ENCODE measurements at regions not wholly inside any gene's neighbourhood (a gene's known extent, or its start where the extent isn't known, plus 50 kb on each side); places are given as distances from the start of the nearest gene placed in this dataset.

DNA sequence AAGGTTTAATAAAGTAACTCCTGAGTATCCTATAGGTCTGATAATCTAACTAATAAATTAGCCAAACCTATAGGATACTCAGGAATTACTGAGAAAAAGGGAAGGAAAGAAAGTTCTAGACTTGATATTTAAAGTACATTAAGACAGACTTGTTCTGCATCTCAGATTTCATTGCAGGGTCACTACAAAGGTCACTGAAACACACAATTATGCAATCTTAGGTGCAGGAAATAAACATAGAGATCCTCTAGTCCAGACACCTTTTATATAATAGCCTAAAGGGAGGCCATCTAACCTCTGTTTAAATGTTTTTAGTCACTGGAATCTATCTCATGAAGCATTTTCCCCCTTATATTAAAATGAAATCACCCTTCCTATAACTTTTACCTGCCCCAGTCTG, 1215.7 kb downstream of the MAT2B start:
- H3K4me3 ChIP-seq (ENCODE audit: low read length): no peak overlapping the region
- TF ChIP-seq, protein P1, sequence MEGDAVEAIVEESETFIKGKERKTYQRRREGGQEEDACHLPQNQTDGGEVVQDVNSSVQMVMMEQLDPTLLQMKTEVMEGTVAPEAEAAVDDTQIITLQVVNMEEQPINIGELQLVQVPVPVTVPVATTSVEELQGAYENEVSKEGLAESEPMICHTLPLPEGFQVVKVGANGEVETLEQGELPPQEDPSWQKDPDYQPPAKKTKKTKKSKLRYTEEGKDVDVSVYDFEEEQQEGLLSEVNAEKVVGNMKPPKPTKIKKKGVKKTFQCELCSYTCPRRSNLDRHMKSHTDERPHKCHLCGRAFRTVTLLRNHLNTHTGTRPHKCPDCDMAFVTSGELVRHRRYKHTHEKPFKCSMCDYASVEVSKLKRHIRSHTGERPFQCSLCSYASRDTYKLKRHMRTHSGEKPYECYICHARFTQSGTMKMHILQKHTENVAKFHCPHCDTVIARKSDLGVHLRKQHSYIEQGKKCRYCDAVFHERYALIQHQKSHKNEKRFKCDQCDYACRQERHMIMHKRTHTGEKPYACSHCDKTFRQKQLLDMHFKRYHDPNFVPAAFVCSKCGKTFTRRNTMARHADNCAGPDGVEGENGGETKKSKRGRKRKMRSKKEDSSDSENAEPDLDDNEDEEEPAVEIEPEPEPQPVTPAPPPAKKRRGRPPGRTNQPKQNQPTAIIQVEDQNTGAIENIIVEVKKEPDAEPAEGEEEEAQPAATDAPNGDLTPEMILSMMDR (IDR thresholded peaks at IDR 0.05; ENCODE audit: insufficient read depth, low read depth, low read length, missing control alignments): no peak
- DNase-seq (ENCODE audit: low read depth): no peak

DNA sequence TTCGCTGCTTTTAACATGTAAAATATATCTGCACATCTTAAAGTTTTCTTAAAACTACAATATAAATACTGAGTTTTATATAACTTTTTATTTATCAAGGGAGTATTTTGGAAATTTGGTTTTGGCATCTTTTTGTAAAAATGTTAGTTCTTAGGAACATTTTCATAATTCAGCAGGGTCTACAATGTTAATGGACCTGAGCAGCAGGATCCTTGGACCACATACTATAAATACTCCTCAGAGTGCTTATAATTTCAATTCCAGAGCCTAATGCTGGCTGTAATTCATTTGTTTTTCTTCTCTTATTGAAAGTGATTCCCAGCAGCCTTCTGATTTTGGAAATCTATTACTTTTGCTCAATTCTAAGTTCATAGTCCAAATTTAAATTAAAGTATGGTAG, 1216.2 kb downstream of the MAT2B start:
- no peak overlapping the region for H3K4me3 ChIP-seq (ENCODE audit: low read length)
- TF ChIP-seq, protein P1 (IDR thresholded peaks at IDR 0.05; ENCODE audit: insufficient read depth, low read depth, low read length, missing control alignments): no peak
- no peak for DNase-seq (ENCODE audit: low read depth)

DNA sequence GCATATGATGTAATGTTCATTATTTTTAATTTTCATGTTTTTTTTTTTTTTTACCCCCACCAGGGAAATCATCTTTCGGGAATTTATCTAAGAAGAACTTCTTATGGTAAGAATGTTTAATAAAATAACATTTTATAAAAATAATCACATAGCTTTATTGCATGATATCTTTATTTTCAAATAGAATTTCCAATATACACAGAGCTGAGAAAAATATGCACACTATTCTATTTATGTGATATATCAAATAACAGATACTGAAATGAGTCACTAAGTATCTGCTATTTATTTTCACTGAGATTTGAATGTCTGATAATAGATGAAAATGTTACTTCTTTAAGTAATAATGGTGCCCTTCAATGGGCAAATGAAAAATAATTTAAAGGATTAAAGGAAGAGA, 1217.3 kb downstream of the MAT2B start:
- TF ChIP-seq, protein P1 (IDR thresholded peaks at IDR 0.05; ENCODE audit: insufficient read depth, low read depth, low read length, missing control alignments): no peak
- H3K4me3 ChIP-seq (ENCODE audit: low read length): no peak overlapping the region
- no peak for DNase-seq (ENCODE audit: low read depth)

DNA sequence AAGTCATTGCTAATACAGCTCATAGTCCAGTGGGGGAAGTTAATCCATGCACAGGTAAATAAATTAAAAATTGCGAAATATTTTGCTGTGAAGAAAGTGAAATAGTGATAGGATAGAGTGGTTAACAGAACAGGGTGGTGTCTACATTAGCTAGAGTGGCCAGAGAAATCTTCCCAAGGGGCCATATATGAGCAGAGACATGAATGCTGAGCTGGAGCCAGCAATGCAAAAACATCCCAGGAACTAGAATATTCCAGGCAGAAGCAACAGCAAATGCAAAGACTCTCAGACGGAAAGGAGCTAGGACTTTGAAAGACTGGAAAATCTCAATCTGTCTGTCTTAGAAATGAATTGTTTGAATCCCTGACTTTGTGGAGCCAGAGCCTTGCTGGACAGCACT, 1221.6 kb downstream of the MAT2B start:
- TF ChIP-seq, protein P1 (IDR thresholded peaks at IDR 0.05; ENCODE audit: insufficient read depth, low read depth, low read length, missing control alignments): no peak
- DNase-seq (ENCODE audit: low read depth): no peak
- H3K4me3 ChIP-seq (ENCODE audit: low read length): no peak overlapping the region

DNA sequence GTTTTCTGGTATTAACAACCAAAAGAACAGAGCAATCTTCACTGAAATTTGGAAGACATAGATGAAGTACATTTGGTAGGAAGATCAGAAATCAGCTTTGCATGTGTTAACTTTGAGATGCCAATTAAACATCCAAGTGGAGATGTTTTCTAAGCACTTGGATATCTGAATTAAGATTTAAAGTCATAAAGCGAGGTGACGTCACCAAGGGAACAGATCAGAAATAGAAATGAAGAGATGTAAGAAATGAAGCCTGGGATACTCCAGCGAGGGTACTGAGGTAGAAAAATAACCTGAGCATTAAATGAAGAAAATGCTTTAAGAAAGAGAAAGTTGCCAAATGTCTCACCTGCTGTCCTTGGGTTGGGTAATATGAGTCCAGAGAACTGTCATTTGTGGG, 1223.3 kb downstream of the MAT2B start:
- no peak overlapping the region for H3K4me3 ChIP-seq (ENCODE audit: low read length)
- no peak for DNase-seq (ENCODE audit: low read depth)
- TF ChIP-seq, protein P1 (IDR thresholded peaks at IDR 0.05; ENCODE audit: insufficient read depth, low read depth, low read length, missing control alignments): no peak

DNA sequence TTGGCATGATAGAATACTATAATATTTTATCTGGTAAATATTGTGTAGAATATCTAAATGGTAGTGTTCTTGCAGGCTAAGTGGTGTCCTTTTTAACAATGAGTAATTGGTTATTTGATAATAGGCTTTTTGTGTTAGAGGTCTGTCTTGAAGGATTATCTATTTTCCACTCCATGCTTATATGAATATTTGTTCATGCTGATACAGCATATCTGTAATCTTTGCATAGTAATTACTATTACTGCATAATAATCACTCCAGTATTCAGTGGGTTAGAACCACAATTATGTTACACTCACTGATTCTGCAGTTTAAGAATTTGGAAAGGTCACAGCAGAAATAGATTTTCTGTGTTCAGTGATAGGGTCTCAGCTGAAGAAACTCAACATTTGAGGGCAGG, 1229.9 kb downstream of the MAT2B start:
- no peak overlapping the region for H3K4me3 ChIP-seq (ENCODE audit: low read length)
- DNase-seq (ENCODE audit: low read depth): no peak
- TF ChIP-seq, protein P1 (IDR thresholded peaks at IDR 0.05; ENCODE audit: insufficient read depth, low read depth, low read length, missing control alignments): no peak

DNA sequence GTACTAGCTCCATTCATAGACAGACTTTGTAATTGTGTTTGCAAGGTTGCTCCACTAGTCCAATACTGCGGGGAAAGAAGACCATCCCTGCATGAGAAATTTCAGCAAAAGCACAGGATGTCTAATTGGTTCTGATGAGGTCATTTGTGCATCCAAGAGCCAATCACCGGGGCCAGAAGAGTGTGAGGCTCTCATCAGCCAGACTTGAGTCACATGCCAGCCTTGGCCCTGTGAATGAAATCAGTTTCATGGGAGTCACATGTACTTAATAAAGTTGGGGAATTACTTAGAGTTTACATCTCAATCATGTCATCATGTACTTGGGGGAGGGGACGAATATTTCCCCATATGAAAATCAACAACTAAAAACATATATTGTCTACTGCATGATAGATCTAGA, 1236.0 kb downstream of the MAT2B start:
- no peak for DNase-seq (ENCODE audit: low read depth)
- no peak overlapping the region for H3K4me3 ChIP-seq (ENCODE audit: low read length)
- TF ChIP-seq, protein P1 (IDR thresholded peaks at IDR 0.05; ENCODE audit: insufficient read depth, low read depth, low read length, missing control alignments): no peak
